LHCN-M2 (cell line): ENCODE measurements at regions not wholly inside any gene's neighbourhood (a gene's known extent, or its start where the extent isn't known, plus 50 kb on each side); places are given as distances from the start of the nearest gene placed in this dataset.

Experiments used
- DNase-seq: peaks from one replicate; pipeline ENCODE4 v3.0.0-alpha.2; 2012; ENCODE audit warnings: low read depth

DNA sequence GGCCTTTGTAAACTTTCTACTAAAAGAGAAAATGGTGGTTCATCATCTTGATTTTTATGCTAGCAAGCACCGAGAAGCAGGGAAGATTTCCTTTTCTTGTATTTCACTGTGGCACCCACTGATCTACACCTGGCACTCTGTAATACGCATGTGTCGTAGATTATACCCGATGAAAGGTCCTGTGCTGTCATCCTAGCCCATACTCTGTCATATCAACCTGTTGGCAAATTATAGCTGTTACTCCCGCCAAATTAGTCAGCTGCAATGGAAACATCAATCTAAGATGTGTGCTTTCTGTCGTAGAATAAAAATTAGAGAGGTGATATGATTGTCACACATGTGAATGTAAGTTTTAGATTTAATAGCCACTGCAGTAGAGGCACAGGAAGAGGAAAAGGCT, 263.4 kb upstream of the PITX2 start:
- no peak for DNase-seq

DNA sequence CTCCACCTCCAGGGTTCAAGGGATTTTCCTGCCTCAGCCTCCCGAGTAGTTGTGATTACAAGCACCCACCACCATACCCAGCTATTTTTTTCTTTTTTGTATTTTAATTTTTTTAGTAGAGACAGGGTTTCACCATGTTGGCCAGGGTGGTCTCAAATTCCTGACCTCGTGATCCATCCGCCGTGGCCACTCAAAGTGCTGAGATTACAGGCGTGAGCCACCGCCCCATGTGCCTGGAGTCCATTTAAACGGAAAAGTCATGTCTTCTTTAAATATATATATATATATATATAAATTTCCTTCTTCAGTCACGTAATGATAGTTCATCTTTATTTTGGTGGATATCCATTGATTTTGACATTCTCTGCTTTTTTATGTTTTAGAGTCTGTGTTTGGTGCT, 264.0 kb upstream of the PITX2 start:
- no peak for DNase-seq

DNA sequence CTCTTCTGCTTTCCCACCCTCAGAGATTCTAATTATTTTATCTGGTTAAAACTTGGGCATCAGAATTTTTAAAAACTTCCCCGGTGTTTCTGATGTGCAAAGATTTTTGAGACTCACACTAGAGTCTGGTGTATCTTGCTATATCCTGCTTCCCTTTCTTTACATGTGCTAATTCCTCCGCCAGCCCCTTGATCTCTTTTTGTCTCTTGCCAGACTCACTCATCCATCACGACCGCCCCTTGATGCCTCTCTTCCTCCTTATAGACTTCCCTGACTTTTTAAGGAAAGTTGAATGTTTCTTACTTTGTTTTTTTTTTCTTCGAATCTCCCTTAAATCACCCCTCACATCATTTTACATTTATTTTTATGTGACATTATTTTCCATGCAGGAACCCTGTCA, 274.9 kb upstream of the PITX2 start:
- no peak for DNase-seq

DNA sequence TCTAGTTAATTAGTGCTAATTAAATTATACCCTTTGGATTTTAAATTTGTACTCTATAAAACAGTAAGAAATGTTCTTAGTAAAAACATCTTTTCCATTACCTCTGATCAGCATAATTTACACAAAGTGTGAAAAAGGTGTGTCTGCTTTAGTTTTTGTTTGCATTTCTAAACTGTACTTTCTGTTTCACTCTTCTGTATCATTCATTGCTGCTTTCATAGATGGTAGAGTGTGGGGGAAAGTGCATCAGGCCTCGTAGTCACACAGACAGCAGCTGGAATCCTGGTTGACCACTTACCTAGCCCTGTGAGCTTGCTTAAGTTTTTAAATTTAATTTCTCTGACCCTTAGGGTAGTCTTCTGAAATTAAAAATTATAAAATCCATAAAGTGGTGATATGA, 275.4 kb upstream of the PITX2 start:
- DNase-seq, result peak; percentile 29

DNA sequence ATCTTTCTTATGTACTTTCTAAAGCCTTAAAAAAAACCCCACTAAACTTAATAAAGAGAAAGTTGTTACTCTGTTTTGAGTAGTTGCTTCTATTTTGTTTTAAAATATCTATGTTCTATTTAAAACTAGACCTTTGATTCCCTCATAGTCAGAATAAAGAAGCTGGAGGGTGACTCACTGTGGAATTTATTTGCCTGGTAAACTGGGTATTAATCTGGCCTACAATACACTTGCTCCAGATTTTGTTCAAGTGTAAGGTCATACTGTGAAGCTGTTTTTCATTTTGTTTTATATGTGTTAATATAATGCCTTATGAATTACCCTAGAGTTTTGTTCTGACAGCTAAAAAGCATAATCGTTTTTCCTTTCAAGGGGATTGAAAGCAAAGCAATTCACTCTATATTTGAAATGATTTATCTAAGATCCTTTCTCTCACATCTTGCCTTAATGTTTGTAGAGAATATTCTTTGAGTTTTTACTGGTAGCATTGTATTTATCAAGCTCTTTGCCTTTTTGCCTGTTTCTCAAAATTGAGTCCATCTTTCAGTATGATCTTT, 277.4 kb upstream of the PITX2 start:
- peak; percentile 42 for DNase-seq

DNA sequence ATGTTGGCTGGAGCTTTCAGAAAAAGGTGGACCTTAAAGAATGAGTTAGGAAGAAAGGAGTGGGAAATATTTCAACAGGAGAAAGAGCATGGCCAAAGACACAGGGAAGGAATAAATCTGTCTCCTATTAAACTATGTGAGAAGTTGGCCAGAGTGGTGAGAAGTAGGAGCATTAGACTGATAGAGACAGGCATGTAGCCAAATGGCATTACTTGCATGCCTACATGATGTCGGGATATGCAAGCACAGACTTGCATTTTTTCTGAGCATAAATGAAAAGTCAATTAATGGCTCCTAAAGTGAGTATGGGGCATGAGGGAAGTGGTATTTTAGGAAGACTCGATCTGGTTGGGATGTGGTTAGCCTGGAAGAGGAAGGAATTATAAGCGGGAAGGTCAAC, 279.6 kb upstream of the PITX2 start:
- DNase-seq, result no peak

DNA sequence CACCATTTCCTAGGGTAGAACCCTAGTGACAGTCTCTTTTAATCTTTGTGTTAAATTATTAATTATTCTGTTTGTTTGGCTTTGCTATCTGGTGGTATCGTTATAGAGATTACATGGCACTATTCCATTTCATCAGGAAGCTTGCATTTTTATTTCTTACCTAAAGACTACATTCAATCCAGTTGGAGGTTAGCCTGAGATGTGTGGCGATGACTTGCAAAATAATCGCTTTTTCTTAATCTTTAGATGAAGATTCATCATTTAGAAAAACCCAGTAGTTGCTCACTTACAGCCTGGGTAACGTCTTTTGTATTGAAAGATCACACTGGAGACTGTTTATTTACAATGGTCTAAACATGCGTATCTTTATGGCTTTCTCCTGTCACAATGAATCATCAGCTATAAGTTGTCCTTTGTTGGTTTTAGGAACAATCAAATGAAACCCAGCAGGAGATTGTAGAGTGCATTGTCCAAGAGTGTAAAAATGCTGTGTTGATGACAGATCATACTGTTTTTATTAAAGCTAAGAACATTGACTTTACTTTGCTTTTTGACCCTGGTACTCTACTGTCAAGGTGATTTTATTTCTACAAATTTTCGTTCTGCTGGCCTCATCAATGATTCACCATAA, 281.7 kb upstream of the PITX2 start:
- no peak for DNase-seq

DNA sequence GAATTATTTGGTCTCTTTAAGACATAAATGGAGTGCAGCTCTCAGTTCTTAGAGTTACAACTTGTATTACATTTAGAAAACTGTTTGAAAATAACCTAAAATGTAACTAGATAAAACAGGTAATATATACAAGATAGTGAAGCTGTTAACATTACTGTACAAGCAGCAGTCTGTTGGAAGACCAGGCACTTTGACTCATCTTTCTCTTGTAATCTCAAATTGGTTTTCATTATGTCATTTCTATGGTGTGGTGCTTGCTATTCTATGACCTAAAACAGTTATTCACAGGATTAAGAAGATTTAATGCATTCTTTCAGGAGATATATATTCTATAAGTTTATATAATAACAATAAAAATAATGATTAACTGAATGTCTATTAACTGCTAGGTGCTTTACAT, 282.5 kb upstream of the PITX2 start:
- no peak for DNase-seq

DNA sequence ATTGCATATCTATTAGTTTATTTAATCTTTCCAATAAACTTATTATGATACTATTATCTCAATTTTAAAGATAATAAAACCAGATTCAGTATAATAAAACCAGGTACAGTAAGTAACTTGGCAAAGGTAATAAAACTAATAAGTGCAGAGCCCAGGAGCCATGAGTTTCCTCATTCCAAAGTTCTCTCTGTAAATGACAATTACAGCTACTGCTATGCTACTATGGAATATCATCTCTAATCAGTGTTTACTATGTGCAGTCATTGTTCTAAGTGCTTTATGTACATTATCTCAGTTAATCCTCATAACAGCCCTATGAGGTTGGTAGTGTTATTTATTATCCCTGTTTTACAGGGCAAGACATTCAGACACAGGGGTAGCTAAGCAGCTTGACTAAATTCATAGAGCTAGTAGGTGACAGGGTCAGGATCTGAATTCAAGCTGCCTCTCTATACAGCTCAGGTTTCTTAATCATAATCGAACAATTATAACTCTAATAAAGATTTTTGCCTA, 285.0 kb upstream of the PITX2 start:
- no peak for DNase-seq

DNA sequence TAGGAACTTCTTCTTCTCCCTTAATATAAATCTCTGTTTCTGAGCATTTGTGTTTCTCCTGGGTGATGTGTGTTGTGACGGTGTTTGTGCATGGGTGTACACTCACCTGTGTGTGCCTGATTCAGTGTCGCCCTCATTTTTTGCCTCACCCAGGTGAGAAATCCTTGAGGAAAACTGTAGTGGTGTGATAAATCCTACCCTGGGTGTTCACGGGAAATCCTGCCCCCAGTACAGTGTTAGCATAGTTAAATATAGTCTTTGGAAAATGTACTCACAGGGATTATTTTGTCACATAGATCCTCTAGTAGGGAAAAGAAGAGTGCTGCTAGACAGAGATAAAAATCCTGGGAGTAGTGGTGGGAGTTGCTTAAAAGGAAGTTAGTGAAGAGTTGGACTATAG, 291.9 kb upstream of the PITX2 start:
- no peak for DNase-seq

DNA sequence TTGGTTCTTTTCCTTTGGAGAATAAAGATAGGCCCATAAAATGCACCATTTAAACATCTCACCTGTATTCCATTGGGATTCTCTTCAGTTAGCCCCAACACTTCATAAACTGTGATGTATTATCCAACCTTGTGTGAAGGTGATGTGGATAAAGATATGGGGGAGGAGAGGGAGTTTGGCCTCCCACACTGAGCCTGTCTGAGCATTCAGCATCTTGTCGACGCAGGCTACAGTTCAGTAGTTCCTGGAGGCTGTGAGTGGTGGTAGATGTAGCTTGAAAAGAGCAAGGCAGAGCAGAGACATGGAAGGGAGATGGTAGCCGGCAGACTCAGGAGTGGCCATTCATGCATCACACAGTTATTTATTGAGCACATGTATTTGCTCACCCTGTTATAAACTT, 292.4 kb upstream of the PITX2 start:
- DNase-seq, result no peak

DNA sequence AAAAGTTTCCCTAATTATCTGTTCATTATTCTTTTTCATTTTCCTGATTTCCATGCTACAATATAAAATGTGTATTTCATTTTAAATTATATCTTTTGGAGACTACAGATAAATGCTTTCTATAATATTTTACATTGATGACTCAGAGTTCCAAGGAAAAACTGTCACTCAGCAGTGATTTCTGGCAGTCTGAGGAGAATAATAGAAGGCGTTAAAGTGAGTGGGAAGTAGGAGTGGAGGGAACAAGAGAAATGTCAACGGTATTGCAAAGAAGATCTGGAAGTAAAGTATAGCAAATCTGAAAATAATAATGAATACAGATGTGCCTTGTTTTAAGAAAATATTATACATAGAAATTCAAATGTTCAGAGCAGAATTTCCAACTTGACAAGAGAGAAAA, 293.6 kb upstream of the PITX2 start:
- no peak for DNase-seq

DNA sequence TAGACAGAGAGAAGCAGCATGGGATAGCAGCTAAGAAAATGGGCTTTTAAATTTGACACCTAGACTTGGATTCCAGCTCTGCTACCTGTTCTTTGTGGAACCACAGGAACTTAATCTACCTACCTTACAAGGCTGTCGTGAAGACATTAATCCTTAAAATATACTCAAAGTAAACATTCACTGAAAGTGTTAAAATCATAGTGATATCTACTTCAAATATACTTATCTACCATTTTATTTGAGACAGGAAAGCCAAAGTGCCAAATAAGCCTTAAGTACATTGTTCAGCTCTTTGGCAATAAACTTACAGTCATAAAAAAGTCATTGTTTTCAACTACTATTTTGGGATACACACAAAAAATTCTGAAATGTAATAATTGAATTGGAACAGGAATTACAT, 295.0 kb upstream of the PITX2 start:
- no peak for DNase-seq

DNA sequence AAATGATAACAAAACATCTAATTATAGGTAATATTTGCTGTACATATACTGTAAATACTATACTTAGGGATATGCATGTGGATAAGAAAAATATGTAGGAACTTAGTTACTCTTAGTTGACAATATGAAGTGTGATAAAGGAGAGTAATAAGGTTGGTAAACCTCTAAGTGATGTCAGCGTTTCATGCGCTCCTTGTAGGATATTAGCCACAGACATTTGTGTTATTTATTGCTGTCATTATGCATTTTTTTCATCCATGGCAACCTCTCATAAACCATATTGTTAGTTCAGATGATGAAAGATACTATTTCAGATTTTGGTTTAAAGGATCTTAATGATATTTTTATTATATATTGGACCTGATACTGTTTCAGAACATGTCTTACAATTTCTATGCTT, 298.1 kb upstream of the PITX2 start:
- DNase-seq, result no peak

DNA sequence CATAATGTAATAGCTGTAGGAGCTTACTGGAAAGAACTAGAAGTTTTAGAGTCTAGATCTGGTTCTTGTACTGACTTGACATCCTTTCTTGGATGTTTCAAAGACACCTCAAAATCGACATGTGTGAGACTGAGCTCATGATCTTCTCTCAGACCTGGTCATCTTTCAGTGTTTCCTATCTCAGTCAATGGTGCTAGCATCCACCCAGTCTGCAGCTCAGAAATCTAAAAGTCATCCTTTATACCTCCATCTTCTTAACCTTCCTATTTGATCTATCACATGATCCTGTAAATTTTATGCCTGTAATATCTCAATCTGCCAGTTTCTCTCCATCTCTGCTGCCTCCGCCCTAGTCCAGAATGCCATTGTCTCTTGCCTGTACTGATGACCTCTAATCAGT, 301.9 kb upstream of the PITX2 start:
- DNase-seq, result no peak

DNA sequence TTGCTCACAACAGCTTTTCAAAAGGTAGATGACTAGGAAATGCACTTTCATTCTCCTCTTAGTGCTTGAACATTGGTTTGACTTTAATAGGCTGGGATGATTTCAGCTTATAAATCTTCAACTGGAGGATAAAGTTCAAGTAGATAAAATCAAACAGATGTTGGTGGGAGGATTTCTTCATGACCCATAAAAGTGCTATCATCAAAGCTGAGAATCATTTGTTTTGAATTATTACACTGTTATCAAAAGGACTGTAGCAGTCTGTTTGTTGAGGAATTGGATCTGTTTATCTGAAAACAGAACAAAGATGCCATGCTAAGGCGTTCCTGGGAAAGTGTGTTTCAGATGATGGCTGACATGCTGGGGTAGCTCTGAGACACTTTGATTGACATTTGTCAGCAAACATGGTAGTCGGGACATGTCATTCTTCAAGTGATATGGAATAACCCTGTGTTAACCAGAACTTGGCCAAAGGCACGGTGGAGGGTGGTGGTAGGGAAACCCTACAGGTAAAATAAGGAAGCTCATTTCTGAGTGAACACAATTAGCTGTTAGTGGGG, 304.0 kb upstream of the PITX2 start:
- no peak for DNase-seq

DNA sequence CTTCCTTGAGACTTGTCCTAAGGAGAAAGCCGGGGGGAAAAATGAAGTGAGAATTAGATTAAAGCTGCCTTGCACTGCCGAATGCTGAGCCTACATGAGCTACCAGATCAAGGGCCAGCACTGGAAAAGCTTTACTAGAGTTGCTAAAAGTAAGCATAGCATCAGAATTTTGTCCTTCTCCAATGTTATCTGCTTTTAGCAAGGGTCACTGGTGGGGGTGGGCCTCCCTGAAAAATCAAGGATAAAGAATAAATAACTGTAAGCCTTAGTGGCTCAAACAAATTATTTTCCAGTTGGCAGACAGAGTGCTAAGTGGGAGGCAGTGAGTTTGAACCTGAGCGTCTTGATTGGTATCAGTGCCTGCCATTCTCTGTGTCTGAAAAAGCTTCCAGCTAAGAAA, 310.5 kb upstream of the PITX2 start:
- DNase-seq, result no peak

DNA sequence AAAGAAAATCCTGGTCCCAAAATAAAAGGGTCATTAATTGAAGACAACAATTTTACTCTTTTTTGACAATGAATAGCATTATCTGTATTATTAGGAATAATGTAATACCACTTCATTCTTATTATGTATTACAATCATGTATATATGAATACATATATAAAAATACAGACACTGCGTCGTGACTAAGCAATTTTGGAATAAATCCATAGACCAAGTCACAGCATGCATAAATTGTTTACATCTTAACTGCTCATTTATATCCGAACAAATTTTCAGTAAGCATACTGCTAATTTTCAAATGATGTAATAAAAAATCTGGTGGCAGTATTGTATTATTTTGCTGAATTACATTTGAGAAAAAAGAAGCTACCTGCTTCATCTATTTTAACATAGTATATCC, 321.6 kb upstream of the PITX2 start:
- no peak for DNase-seq

DNA sequence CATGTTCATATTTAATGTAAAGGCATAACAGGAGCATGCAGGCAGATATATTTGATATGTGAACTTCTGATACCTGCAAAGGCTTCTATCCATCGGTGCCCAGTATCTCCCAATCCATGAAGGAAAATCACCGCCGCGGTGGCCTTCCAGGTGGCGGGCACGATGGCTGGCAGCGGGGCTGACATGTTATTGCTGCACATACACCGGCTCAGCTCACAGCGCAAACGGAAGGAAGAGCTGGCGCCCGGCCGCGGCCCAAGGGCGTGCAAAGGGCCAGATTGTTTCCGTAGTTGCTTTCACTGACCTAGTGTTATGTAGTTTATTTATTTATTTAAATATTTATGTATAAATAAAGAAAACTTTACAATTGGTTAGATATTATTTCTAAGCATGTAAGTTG, 322.7 kb upstream of the PITX2 start:
- DNase-seq, result no peak

DNA sequence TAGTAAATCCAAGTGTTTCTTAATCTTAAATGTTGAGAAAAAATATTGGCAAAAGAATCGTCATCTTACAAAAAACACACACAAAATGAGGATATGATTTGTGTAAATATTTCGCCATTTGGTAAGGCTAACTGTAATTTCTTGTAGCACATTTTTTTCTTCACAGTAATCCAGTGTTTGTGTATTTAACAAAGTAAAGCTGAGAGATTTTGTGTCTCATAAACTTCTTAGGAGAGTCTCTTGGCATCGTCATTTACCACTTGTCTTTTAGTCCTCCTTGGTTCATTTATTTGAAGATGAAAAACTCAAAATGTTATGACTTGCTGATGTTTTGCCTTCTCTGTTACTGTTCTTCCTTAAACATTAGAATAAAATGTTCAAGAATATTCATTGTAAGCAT, 326.7 kb upstream of the PITX2 start:
- DNase-seq, result no peak

DNA sequence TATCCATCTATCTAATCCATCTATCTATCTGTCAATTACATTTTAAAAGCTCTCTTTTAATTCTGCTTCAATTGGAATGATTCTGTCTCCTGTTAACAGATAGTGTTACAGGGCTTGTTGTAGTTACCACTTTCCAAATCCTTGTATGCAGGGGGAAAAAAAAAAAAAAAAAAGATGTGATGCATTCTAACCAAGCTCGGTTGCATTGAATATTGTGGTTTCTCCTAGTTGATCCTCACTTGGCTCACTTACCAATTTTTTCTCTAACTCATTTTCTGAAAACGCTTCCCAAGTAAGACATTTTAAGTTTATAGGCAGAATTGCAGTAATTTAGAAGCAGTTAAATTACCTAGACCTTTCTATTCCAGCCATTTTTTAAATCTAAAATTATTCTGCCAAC, 327.9 kb upstream of the PITX2 start:
- peak; percentile 70 for DNase-seq

DNA sequence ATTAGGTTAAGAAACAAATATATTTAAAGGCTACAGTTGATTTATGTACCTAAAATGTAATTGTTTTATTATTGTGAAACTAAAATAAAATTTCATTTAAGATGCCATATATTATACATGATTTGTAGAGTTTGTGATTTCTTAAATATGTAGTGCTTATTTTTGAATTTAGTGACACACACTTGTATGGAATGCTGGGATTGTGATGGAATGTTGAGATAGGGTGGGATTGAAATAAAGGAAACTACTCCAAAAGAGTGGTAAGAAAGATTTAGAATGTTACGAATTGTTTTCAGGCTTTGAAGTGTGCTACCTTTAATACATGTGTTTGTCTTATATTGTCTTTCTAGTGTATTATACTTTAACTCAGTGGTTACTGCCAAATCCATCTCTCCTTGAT, 330.3 kb upstream of the PITX2 start:
- peak; percentile 25 for DNase-seq

DNA sequence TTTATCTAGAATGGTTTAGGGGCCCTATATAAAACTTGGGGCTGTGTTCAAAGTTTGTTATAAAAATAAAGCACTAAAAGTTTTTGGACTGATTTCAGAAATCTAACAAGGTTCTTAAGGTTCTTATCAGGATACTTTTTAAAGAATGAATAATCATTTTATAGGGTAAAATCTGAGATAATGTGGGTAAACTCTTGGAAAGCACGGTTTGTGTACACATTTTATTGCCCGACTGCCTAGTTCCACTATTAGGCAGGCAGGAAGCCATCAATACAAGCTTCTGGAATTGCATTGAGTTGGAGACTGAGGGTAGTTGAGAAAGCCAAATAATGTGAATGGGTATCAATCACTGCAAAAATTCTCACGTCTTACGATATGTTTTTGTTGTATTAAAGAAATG, 331.0 kb upstream of the PITX2 start:
- peak; percentile 26 for DNase-seq

DNA sequence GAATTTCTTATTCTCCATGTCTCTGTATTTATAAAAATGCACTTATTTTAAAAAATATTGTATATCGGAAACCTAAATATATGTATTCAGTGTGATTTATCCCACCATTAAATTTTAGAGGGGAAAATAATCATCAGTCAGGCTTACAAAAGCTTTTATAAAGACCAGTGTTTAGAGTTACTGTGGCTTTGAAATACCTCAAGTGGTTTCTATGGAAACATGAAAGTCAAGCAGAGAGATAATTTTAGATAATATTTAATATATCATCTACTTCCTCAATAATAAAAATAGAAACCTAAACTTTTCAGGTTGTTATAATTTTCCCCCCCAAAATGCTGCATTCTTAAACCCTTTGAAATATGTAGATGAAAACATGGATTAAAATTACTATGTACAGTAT, 332.9 kb upstream of the PITX2 start:
- peak; percentile 45 for DNase-seq
